ENCODE measurements at regions not wholly inside any gene's neighbourhood (a gene's known extent, or its start where the extent isn't known, plus 50 kb on each side); places are given as distances from the start of the nearest gene placed in this dataset.

GRCh38 chr11:82676483-82677094 is 57.1 kb downstream of the FAM181B start:
- no peak for DNase-seq (ENCODE audit: low read depth, low spot score)
- in situ Hi-C loops (cut with HindIII; ENCODE audit: low sequenced_read_pairs) = no loop called here
- TF ChIP-seq, protein P1, sequence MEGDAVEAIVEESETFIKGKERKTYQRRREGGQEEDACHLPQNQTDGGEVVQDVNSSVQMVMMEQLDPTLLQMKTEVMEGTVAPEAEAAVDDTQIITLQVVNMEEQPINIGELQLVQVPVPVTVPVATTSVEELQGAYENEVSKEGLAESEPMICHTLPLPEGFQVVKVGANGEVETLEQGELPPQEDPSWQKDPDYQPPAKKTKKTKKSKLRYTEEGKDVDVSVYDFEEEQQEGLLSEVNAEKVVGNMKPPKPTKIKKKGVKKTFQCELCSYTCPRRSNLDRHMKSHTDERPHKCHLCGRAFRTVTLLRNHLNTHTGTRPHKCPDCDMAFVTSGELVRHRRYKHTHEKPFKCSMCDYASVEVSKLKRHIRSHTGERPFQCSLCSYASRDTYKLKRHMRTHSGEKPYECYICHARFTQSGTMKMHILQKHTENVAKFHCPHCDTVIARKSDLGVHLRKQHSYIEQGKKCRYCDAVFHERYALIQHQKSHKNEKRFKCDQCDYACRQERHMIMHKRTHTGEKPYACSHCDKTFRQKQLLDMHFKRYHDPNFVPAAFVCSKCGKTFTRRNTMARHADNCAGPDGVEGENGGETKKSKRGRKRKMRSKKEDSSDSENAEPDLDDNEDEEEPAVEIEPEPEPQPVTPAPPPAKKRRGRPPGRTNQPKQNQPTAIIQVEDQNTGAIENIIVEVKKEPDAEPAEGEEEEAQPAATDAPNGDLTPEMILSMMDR (IDR thresholded peaks at IDR 0.05; ENCODE audit: low read depth, low read length) = peak; percentile 40
- no peak overlapping the region for H3K4me3 ChIP-seq (ENCODE audit: low read depth, low read length)

DNA sequence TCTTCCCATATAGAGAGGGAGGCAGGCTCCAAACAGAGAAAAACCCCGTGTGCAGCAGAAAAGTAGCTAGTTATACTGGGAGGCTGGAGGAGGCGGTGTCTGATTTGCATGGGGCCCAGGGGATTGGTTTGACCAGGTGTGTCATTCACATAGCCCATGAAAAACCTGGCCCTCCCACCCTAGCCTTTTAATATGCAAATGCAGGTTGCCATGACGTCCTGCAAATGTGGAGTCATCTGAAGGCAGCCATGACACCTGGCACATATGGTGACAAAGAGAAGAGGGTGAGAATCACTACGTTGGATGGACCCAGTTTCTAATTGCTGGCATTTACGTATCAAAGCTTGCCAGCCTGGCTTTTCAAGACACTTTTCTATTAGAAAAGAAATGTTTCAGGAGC is 57.8 kb downstream of the FAM181B start:
- no peak for DNase-seq (ENCODE audit: low read depth, low spot score)
- in situ Hi-C loops (cut with HindIII; ENCODE audit: low sequenced_read_pairs) = no loop called here
- TF ChIP-seq, protein P1 (IDR thresholded peaks at IDR 0.05; ENCODE audit: low read depth, low read length) = no peak
- H3K4me3 ChIP-seq (ENCODE audit: low read depth, low read length) = no peak overlapping the region

GRCh38 chr11:82673631-82674030 is 60.0 kb downstream of the FAM181B start:
- DNase-seq (ENCODE audit: low read depth, low spot score) = no peak
- in situ Hi-C loops (cut with HindIII; ENCODE audit: low sequenced_read_pairs) = no loop called here
- TF ChIP-seq, protein P1 (IDR thresholded peaks at IDR 0.05; ENCODE audit: low read depth, low read length) = no peak
- H3K4me3 ChIP-seq (ENCODE audit: low read depth, low read length) = no peak overlapping the region

DNA sequence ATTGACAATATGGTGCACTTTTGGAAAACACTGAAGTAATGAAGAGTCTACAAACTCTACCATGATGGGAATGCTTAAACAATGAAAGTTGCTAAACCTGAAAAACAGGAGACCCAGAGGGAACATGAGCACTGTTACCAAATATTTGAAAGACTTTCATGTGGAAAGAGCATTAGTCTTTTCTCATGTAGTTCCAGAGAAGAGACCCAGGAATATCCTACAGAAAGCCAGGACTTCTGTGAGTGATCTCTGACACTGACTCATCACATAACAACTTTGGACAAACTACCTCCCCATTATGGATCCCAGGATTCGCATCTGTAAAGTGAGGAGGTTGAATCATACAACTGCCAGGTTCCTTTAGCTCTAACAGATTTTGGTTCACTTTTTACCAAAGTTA is 62.2 kb downstream of the FAM181B start:
- H3K4me3 ChIP-seq (ENCODE audit: low read depth, low read length) = no peak overlapping the region
- in situ Hi-C loops (cut with HindIII; ENCODE audit: low sequenced_read_pairs) = no loop called here
- TF ChIP-seq, protein P1 (IDR thresholded peaks at IDR 0.05; ENCODE audit: low read depth, low read length) = no peak

GRCh38 chr11:82663535-82663934 is 70.1 kb downstream of the FAM181B start:
- no peak overlapping the region for H3K4me3 ChIP-seq (ENCODE audit: low read depth, low read length)
- TF ChIP-seq, protein P1 (IDR thresholded peaks at IDR 0.05; ENCODE audit: low read depth, low read length) = no peak
- no peak for DNase-seq (ENCODE audit: low read depth, low spot score)
- in situ Hi-C loops (cut with HindIII; ENCODE audit: low sequenced_read_pairs) = no loop called here

More for the DNA sequence above, 62.2 kb downstream of the FAM181B start:
- DNase-seq (ENCODE audit: low read depth, low spot score) = no peak

DNA sequence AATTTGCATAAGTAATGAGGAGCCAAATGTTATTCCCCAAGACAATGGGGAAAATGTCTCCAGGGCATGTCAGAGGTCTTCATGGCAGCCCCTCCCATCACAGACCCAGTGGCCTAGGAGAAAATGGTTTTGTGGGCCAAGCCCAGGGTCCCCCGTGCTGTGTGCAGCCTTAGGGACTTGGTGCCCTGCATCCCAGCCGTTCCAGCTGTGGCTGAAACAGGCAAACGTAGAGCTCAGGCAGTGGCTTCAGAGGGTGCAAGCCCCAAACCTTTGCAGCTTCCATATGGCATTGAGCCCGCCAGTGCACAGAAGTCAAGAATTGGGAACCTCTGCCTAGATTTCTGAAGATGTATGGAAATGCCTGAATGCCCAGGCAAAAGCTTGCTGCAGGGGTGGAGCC is 79.9 kb downstream of the FAM181B start:
- in situ Hi-C loops (cut with HindIII; ENCODE audit: low sequenced_read_pairs) = no loop called here
- DNase-seq (ENCODE audit: low read depth, low spot score) = no peak
- H3K4me3 ChIP-seq (ENCODE audit: low read depth, low read length) = no peak overlapping the region

More for the DNA sequence above, 79.9 kb downstream of the FAM181B start:
- TF ChIP-seq, protein P1 (IDR thresholded peaks at IDR 0.05; ENCODE audit: low read depth, low read length) = no peak
